Spinal cord (tissue), 9 donors: ENCODE measurements at regions not wholly inside any gene's neighbourhood (a gene's known extent, or its start where the extent isn't known, plus 50 kb on each side); places are given as distances from the start of the nearest gene placed in this dataset.
"Not testable (repeated sequence)": the region's sequence is repeated elsewhere in the genome, so short reads cannot be mapped to it uniquely, and the experiment has no call there.

ENCODE experiments used
- DNase-seq, 6 donors: peaks; one replicate each; pipeline versions ENCODE4 v3.0.0 to v3.0.0-alpha.2; 2013 to 2015; ENCODE audit warnings: low spot score in 6 of 6, low read depth in 4 of 6
- H3K27ac ChIP-seq: one replicate; pipeline ENCODE4 v1.5.1; 2013; ENCODE audit warnings: low read depth, low read length, control low read depth
- H3K27me3 ChIP-seq: one replicate; pipeline ENCODE4 v1.6.1; 2013; ENCODE audit warnings: low read length; ENCODE audit not compliant: control insufficient read depth, insufficient read depth
- H3K36me3 ChIP-seq: one replicate; pipeline ENCODE4 v1.6.1; 2013; ENCODE audit warnings: low read length; ENCODE audit not compliant: control insufficient read depth, insufficient read depth
- H3K4me1 ChIP-seq: one replicate; pipeline ENCODE4 v1.6.1; 2013; ENCODE audit warnings: low read length; ENCODE audit not compliant: control insufficient read depth, insufficient read depth
- H3K4me3 ChIP-seq: one replicate; pipeline ENCODE4 v1.5.1; 2013; ENCODE audit warnings: low read depth, low read length, control low read depth
- H3K9me3 ChIP-seq: one replicate; pipeline ENCODE4 v1.6.1; 2013; ENCODE audit warnings: low read length; ENCODE audit not compliant: control insufficient read depth, insufficient read depth
- WGBS: methylation state at CpG from one replicate; pipeline ENCODE4 v1.1.5; 2013; ENCODE audit warnings: missing lambda C conversion rate; ENCODE audit not compliant: insufficient coverage; 5-methylcytosine and 5-hydroxymethylcytosine counted together
- donor health status: healthy.

DNA sequence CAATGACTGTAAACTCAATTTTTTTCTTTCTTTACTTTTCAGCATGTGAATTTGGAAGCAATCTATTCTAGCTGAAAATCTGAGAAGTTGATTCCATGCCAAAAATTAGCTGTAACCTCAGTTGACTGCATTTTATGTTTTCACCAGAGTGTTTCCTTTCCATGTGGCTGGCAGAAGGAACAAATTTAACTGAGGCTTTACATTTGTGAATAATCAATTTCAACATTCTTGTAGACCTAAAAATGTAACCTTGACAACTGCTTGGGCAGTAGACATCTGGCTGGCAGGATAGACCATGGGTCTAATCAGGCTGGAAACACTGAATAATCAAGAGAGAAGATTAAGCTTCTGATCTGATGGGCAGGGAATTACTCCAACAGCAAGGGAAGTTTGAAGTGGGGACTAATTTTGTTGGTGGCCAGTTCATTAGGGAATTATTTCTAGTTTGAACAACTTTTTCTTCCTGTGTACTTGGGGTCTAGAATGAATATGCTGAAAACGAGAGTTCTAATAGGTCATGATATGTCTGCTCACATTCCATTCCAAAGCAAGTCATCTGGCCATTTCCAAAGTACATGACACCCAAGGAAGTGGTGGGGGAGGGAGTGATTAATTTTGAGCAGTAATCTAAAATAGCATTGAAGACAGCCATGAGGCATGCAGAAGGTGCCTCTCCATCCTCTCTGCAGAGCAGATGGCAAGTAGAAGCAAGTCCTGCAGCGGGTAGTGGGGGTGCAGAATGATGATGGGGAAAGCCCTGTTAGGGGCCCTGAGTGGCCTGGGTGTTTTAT is 68.2 kb downstream of the ATP23 start:
- Histone ChIP-seq H3K36me3 (no peaks in the 10 kb centered on the region), H3K4me1 (no peaks in the 10 kb centered on the region), H3K27ac (no peak overlapping the region), H3K9me3 (no peaks in the 10 kb centered on the region), H3K27me3 (no peaks in the 10 kb centered on the region), H3K4me3 (no peak overlapping the region)
- WGBS, result no CpG with 5 or more reads among the region's 2 CpGs
- DNase-seq, result peak in 2 of 6 donors; percentile 22 to 37

DNA sequence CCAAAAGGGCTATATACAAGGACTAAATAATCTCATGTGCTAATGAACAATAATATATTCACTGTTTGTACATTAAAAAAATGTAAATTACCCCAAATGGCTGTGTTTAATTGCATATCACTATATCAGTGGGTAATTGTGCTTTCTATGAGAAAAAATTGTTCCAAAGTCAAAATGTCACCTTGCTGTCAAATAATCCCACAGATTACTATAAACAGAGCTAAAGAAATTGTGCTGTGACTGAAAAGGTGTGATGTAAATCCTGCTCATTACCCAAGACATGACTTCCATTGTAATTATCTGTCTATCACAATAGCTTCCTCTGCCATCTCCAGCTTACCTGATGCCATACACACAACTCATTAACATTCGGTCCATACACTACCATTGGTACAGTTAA is 70.3 kb downstream of the ATP23 start:
- Histone ChIP-seq H3K27ac (no peak overlapping the region), H3K27me3 (no peaks in the 10 kb centered on the region), H3K4me1 (no peaks in the 10 kb centered on the region), H3K9me3 (no peaks in the 10 kb centered on the region), H3K4me3 (no peak overlapping the region), H3K36me3 (no peaks in the 10 kb centered on the region)
- WGBS, result no CpG with 5 or more reads among the region's 1 CpG
- DNase-seq, result no peak

DNA sequence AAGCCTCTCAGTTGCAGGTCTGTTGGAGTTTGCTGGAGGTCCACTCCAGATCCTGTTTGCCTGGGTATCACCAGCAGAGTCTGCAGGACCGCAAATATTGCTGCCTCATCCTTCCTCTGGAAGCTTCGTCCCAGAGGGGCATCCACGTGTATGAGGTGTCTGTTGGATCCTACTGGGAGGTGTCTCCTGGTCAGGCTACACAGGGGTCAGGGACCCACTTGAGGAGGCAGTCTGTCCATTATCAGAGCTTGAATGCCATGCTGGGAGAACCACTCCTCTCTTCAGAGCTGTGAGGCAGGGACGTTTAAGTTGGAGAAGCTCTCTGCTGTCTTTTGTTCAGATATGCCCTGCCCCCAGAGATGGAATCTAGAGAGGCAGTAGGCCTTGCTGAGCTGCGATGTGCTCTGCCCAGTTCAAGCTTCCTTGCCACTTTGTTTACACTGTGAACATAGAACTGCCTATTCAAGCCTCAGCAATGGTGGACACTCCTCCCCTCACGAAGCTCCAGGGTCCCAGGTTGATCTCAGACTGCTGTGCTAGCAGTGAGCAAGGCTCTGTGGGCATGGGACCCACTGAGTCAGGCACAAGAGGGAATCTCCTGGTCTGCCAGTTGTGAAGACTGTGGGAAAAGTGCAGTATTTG is 81.1 kb downstream of the ATP23 start:
- H3K27me3 ChIP-seq, H3K4me1 ChIP-seq, H3K4me3 ChIP-seq, H3K9me3 ChIP-seq, H3K36me3 ChIP-seq, H3K27ac ChIP-seq, DNase-seq: not testable (repeated sequence)
- 94% methylated on average over 5 of the region's 6 CpGs for WGBS

DNA sequence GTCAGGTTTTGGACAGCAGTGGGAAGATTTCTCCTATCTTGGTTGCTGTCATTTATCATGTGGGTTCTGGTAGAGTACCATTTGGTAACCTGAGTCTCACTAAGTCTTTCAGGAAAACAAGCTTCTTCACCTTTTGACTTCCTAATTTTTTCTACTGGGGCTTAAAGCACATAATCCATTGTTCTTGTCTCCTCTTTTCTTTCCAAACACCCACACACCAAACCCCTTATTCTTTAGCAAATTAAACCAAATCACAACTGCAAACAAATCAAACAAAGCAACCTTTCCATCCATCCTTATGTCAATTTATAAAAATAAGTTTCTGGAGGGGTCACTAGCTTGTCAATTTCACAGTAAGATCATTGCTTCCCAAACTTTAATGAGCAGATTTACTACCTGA is 84.1 kb downstream of the ATP23 start:
- no peak for DNase-seq
- Histone ChIP-seq H3K27me3 (no peaks in the 10 kb centered on the region), H3K4me1 (peaks cover 5% of the 10 kb centered on the region), H3K27ac (no peak overlapping the region), H3K4me3 (no peak overlapping the region), H3K9me3 (no peaks in the 10 kb centered on the region), H3K36me3 (no peaks in the 10 kb centered on the region)

DNA sequence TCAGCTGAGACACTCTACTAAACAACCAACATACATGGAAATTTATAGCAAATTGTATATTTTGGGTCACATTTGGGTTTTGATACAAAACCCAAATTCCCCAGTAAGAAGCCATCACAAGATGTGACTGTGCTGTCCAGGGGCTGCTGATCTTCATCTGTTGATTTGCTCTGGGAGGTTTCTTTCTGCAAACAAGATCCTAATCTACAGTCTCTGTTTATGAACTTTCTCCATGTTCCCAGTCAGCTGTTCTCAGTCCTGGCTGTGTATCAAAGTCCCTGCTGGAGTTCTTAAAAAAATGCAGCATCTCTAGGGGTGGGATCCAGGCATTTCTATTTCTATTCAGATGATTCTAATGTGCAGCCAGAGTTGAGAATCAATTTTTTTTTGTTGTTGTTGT is 85.1 kb downstream of the ATP23 start:
- Histone ChIP-seq H3K4me1 (peaks cover 5% of the 10 kb centered on the region), H3K36me3 (no peaks in the 10 kb centered on the region), H3K4me3 (no peak overlapping the region), H3K27ac (no peak overlapping the region), H3K27me3 (no peaks in the 10 kb centered on the region), H3K9me3 (no peaks in the 10 kb centered on the region)
- peak in 1 of 6 donors; percentile 48 for DNase-seq

DNA sequence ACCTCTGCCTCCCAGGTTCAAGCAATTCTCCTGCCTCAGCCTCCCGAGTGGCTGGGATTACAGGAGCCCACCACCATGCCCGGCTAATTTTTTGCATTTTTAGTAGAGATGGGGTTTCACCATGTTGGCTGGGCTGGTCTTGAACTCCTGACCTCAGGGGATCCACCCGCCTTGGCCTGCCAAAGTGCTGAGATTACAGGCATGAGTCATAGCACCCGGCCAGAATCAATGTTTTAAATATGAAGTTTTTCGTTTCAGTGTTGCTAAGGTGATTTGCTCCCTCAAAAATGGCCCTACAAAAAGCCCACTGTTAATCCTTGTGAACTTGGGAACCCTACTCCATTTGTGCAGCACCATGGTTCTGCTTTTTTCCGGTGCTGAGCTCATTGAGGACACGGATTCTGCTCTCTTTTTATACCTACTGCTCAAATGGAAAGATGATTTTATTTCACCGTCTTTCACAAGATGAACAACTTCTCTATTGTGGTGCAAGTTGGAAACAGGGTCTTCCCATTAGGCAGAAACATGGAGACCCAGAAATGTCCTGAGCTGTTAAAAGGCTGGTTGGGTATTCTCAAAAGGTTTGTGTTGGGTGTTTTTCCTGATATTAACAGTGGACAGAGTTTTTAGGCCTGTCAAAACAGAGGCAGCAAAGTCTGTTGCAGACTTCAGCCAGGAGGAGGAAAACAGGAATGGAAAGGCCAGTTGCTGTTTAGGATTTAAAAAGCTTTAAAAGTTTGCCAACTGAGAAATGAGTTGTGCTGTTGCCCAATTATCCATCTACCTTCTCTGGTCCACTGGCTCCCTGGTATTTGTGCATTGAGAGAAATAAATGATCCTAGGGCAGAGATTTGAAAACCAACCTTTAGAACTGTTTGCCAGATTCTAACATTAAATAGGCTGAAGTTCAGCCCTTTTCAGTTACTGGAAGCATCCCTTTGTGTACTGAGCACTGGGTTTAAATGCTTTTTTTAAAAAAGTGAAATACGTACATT is 85.8 kb downstream of the ATP23 start:
- H3K36me3 ChIP-seq, result no peaks in the 10 kb centered on the region
- H3K4me3 ChIP-seq, result no peak overlapping the region
- peak in 2 of 6 donors; percentile 11 to 65 for DNase-seq
- H3K27ac ChIP-seq, result no peak overlapping the region
- peaks cover 5% of the 10 kb centered on the region for H3K4me1 ChIP-seq
- 80% methylated on average over 1 of the region's 9 CpGs for WGBS
- no peaks in the 10 kb centered on the region for H3K27me3 ChIP-seq
- no peaks in the 10 kb centered on the region for H3K9me3 ChIP-seq

DNA sequence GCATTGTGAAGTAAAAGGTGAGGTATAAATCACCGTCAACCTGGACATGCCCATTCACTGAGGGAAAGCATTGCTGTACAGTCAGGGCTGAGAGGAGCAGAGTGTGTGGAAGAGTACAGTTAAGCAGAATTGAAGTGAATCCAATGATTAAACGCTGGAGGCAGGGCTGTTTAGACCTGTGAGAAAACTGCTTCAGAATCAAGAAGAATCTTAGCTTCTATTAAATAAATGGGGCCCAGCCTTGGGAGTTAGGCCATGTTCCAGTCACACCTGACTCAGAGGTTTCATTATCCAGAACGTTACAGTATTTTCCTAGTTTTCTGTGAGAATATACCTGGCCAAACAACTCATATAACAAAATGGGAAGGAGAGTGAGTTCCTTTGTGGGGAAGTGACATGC is 86.9 kb downstream of the ATP23 start:
- WGBS, result 74% methylated on average over 2 of the region's 3 CpGs
- Histone ChIP-seq H3K4me1 (peaks cover 5% of the 10 kb centered on the region), H3K27ac (no peak overlapping the region), H3K4me3 (no peak overlapping the region), H3K9me3 (no peaks in the 10 kb centered on the region), H3K27me3 (no peaks in the 10 kb centered on the region), H3K36me3 (no peaks in the 10 kb centered on the region)
- DNase-seq, result peak in 1 of 6 donors; percentile 5

DNA sequence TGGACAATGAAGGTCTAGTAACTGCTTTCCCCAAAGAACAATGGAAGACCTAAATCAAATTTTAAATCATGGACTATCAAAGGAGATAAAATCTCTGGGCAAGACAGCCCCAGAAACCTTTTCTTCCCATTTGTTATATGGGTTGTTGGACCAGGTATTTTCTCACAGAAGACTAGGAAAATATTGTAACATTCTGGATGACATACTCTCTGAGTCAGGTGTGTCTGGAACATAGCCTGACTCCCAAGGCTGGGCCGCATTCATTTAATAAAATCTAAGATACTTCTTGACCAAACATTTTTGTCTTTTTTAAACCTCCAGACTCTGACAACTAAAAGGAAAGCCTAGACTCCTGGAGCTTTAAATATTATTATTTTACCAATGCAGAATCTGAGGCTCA is 87.9 kb downstream of the ATP23 start:
- no peaks in the 10 kb centered on the region for H3K9me3 ChIP-seq
- peaks cover 5% of the 10 kb centered on the region for H3K4me1 ChIP-seq
- no peaks in the 10 kb centered on the region for H3K27me3 ChIP-seq
- H3K27ac ChIP-seq, result no peak overlapping the region
- no peak for DNase-seq
- H3K36me3 ChIP-seq, result no peaks in the 10 kb centered on the region
- no CpG with 5 or more reads among the region's 1 CpG for WGBS
- H3K4me3 ChIP-seq, result no peak overlapping the region

DNA sequence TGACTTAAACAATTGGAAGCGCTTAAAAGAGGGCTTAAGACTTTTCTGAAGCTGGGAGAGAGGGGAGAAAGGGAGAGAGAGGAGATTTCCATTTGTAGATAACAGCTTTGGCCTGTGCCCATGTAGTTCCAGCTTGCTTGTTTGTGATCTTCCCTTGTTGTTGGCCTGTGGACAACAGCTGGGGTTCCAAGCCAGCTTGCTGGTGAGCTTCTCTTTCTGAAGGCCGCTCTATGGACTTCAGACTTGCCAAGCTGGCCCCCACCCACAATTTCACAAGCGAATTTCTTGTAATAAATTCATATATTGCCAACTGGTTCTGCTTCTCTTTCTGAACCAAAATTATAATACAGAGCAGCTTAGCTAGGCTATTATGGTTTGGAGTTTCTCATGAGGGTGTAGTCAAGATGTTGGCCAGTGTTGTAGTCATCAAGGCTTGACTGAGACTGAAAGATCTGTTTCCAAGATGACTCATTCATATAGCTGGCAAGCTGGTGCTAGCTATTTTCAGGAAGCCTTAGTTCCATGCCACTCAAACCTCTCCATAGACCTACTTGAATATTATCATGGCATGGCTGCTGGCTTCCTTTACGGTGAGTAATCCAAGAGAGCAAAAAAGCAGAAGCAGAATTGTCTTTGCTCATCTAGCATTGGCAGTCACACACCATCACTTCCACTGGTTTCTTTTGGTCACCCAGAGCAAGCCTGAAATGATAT is 89.4 kb downstream of the ATP23 start:
- H3K27ac ChIP-seq, result no peak overlapping the region
- peaks cover 4% of the 10 kb centered on the region for H3K9me3 ChIP-seq
- H3K4me1 ChIP-seq, result peaks cover 5% of the 10 kb centered on the region
- 94% methylated on average over 2 of the region's 4 CpGs for WGBS
- H3K4me3 ChIP-seq, result no peak overlapping the region
- H3K27me3 ChIP-seq, result no peaks in the 10 kb centered on the region
- no peak for DNase-seq
- no peaks in the 10 kb centered on the region for H3K36me3 ChIP-seq
